ENCODE measurements at regions not wholly inside any gene's neighbourhood (a gene's known extent, or its start where the extent isn't known, plus 50 kb on each side); places are given as distances from the start of the nearest gene placed in this dataset.

DNA sequence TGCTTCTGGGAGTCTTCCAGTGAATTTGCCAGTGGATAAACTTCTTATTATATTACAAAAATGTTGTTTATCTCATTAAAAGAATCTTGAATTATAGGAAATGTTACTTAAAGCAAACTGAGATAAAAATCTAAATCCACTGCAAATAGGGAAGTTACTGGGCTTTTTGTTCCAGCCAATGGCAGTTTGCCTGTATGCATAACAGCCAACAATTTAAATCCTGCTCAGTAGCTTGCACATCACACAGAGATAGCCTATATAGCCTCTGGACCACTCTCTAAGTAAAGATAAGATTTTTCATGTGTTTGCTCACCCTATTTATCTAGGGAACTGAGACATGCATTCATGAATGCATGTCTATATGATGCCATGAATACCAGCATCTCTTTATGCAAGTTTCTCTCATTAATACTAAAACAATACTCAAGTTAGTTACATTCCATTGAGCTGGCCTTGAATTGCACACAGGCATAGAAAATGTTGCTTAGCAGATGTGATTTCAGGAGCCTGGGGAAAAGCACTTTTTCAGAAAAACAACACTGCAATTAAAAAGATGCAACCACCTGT is 92.1 kb upstream of the GPR149 start:
- no peak for DNase-seq (ENCODE audit: low read depth)
- TF ChIP-seq, protein P1, sequence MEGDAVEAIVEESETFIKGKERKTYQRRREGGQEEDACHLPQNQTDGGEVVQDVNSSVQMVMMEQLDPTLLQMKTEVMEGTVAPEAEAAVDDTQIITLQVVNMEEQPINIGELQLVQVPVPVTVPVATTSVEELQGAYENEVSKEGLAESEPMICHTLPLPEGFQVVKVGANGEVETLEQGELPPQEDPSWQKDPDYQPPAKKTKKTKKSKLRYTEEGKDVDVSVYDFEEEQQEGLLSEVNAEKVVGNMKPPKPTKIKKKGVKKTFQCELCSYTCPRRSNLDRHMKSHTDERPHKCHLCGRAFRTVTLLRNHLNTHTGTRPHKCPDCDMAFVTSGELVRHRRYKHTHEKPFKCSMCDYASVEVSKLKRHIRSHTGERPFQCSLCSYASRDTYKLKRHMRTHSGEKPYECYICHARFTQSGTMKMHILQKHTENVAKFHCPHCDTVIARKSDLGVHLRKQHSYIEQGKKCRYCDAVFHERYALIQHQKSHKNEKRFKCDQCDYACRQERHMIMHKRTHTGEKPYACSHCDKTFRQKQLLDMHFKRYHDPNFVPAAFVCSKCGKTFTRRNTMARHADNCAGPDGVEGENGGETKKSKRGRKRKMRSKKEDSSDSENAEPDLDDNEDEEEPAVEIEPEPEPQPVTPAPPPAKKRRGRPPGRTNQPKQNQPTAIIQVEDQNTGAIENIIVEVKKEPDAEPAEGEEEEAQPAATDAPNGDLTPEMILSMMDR (conservative IDR thresholded peaks at IDR 0.05; ENCODE audit: low read length), result no peak
- no peak overlapping the region for H3K4me3 ChIP-seq (ENCODE audit: low read length)

DNA sequence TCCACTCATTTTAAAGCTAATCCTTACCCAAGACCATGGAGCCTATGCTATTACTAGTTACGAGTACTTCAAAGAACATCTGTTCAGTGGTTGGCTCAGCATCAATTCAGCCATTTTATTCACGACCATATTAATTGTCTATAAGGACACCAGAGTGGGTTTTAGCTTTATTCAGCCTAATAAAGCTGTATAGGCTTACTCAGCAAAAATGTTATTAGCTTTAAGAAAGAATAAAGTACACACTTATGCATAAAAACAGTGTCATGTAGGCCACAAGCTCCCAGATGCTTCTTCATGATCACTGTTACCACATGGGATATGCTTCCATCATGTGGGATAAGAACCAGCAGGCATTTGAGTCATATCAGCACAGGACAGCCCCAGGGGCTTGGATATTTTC is 87.4 kb upstream of the GPR149 start:
- TF ChIP-seq, protein P1 (conservative IDR thresholded peaks at IDR 0.05; ENCODE audit: low read length), result no peak
- no peak for DNase-seq (ENCODE audit: low read depth)
- H3K4me3 ChIP-seq (ENCODE audit: low read length), result no peak overlapping the region

DNA sequence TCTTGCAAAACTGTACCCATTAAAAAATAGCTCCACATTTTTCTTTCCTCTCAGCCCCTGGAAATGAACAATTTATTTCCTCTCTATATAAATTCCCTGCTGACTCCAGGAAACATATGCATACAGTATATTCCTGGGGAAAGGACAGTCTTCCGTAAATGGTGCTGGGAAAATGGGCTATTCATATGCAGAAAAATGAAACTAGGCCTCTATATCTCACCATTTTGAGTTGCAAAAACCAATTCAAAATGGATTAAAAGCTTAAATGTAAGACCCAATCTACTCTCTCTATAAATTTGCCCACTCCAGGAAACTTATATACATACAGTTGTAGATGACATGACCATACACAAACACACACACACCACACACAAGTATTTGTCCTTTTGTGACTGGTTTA is 85.9 kb upstream of the GPR149 start:
- H3K4me3 ChIP-seq (ENCODE audit: low read length), result no peak overlapping the region
- TF ChIP-seq, protein P1 (conservative IDR thresholded peaks at IDR 0.05; ENCODE audit: low read length), result no peak
- DNase-seq (ENCODE audit: low read depth), result no peak

DNA sequence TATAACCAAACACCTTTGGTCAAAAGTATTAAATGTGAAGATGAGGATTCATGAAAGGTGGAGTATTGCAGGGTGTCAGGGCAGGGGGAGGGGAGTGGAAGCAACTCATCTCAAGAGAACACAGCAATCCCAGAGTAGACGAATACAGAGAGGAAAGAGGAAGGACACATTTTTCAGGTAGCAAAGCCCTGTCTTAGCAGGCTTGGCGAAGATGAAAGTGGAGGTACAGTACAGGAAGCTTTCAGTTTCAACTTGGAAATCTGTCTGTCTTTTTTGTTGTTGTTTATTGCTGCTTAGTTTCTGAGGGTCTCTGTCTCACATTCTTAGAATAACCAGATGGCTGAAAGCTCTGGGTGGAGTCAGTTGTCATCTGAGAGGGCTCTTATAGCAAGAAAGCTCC is 80.8 kb upstream of the GPR149 start:
- DNase-seq (ENCODE audit: low read depth), result no peak
- H3K4me3 ChIP-seq (ENCODE audit: low read length), result no peak overlapping the region
- TF ChIP-seq, protein P1 (conservative IDR thresholded peaks at IDR 0.05; ENCODE audit: low read length), result no peak

DNA sequence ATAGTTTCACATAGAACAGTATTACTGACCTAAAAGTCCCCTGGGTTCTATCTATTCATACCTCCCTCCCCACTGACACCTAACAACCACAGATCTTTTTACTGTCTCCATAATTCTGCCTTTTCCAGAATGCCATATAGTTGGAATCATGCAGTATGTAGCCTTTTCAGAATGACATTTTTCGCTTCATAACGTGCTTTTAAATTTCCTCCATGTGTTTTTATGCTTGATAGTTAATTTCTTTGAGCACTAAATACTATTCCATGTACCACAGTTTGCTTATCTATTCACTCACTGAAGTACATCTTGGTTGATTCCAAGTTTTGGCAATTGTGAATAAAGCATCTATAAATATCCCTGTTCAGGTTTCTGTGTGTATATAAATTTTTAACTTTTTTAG is 77.7 kb upstream of the GPR149 start:
- H3K4me3 ChIP-seq (ENCODE audit: low read length), result no peak overlapping the region
- no peak for DNase-seq (ENCODE audit: low read depth)
- TF ChIP-seq, protein P1 (conservative IDR thresholded peaks at IDR 0.05; ENCODE audit: low read length), result no peak

DNA sequence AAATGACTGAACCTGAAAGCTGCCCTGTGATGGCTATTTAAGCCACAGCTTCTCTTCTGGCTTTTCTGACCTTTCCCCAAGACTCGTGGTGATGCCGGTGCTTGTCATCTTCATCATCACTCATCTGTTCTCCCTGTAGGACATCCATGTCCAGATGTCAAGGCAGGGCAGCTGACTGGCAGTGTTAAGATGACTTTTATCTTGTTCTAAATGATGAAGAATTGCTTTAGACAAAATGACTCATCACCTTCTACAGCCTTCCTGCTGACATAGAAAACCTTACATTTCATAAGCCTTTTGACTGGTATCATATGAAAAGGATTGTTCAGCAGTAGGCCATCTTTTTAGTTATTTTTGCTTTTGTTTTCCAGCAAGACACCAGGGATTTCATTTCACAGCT is 67.0 kb upstream of the GPR149 start:
- DNase-seq (ENCODE audit: low read depth), result no peak
- H3K4me3 ChIP-seq (ENCODE audit: low read length), result no peak overlapping the region
- TF ChIP-seq, protein P1 (conservative IDR thresholded peaks at IDR 0.05; ENCODE audit: low read length), result no peak

DNA sequence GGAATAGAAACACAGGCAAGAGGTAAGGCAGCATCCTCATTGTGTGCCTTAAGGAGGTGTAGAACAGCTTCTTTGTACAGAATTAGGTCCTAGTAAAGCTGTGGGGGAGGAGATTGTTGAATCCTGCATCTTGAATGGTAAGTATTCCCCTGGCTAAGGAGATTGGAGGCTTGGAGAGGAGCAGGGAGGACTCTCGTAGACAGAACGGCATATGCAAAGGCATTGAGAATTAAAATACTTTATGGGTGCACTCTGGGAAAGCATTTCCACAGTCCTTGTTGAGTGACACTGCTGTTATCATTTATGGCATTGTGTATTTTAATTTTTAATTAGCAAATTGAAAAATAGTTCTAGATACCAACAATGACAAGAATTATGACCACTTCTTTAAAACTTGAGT is 66.5 kb upstream of the GPR149 start:
- no peak for DNase-seq (ENCODE audit: low read depth)
- TF ChIP-seq, protein P1 (conservative IDR thresholded peaks at IDR 0.05; ENCODE audit: low read length), result no peak
- no peak overlapping the region for H3K4me3 ChIP-seq (ENCODE audit: low read length)

All from AG10803 (cell line).